ENCODE measurements at regions not wholly inside any gene's neighbourhood (a gene's known extent, or its start where the extent isn't known, plus 50 kb on each side); places are given as distances from the start of the nearest gene placed in this dataset.
A peak's percentile ranks its signal among the peaks of the same experiment; 100 is the strongest.

DNA sequence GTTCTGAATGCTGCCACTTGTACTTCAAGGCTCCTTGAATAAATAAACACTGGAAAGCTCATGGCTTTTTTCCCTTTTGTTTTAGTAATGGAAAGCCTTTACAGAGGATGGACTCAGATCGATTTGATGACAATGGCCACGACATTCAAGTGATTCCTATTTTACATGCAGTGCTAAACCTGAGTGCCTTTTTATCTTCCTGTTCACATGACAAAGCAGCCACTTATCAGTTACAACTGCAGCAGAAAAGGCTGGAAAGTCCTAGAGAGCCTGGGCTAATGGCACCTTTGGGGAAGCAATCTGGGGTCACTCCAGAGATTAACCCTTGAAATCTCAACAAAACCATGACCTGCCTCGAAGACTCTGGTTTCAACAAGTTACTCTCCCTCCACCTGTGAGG, 249.0 kb upstream of the AUTS2 start:
- Histone ChIP-seq H3K4me1 (no peaks in the 10 kb centered on the region), H3K27me3 (no peaks in the 10 kb centered on the region), H3K9me3 (no peaks in the 10 kb centered on the region), H3K36me3 (no peaks in the 10 kb centered on the region), H3K27ac (no peak overlapping the region), H3K4me3 (no peak overlapping the region)
- intact Hi-C loops (cut with DNase I): no loop called here
- DNase-seq: no peak
- 27 to 34% methylated on average over 3 of the region's 3 CpGs for WGBS, 2 donors
- TF ChIP-seq, protein P1, sequence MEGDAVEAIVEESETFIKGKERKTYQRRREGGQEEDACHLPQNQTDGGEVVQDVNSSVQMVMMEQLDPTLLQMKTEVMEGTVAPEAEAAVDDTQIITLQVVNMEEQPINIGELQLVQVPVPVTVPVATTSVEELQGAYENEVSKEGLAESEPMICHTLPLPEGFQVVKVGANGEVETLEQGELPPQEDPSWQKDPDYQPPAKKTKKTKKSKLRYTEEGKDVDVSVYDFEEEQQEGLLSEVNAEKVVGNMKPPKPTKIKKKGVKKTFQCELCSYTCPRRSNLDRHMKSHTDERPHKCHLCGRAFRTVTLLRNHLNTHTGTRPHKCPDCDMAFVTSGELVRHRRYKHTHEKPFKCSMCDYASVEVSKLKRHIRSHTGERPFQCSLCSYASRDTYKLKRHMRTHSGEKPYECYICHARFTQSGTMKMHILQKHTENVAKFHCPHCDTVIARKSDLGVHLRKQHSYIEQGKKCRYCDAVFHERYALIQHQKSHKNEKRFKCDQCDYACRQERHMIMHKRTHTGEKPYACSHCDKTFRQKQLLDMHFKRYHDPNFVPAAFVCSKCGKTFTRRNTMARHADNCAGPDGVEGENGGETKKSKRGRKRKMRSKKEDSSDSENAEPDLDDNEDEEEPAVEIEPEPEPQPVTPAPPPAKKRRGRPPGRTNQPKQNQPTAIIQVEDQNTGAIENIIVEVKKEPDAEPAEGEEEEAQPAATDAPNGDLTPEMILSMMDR (IDR thresholded peaks at IDR 0.05): no peak
- TF ChIP-seq POLR2A (IDR thresholded peaks at IDR 0.05): no peak

DNA sequence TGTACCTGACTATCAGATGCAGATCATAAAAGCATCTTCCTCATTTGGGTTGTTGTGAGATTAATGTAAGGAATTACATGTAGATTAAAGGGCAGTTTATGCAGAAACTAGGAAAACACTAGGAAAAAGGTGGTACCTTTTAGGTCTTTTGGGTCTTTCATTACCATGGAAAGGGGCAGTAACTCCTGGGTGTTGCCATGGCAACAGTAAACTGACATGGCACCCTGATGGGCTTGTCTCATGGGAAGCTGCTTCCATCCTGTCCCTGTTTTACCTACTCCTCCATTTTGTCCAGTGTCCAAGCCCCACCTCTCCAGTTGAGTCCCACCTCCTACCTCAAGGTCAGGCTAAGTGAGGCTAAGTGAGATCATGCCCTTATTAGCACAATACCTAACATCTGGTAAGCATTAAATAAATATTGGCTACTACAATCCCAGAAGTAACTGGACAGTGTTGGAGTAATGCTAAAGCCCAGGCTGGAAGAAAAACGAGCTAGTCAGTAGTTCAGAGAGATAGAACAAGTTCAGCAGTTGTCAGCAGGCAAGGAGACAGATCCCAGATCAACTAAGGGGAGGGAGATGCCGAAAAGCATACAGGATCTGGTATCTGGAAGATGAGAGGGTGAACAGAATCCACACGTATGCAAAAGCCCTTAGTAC, 240.0 kb upstream of the AUTS2 start:
- no peak overlapping the region for H3K27ac ChIP-seq
- 45 to 58% methylated on average over 3 of the region's 3 CpGs for WGBS, 2 donors
- no peaks in the 10 kb centered on the region for H3K9me3 ChIP-seq
- DNase-seq: no peak
- intact Hi-C loops (cut with DNase I): no loop called here
- H3K27me3 ChIP-seq: no peaks in the 10 kb centered on the region
- H3K36me3 ChIP-seq: no peaks in the 10 kb centered on the region
- no peaks in the 10 kb centered on the region for H3K4me1 ChIP-seq
- TF ChIP-seq POLR2A (IDR thresholded peaks at IDR 0.05): no peak
- no peak overlapping the region for H3K4me3 ChIP-seq

DNA sequence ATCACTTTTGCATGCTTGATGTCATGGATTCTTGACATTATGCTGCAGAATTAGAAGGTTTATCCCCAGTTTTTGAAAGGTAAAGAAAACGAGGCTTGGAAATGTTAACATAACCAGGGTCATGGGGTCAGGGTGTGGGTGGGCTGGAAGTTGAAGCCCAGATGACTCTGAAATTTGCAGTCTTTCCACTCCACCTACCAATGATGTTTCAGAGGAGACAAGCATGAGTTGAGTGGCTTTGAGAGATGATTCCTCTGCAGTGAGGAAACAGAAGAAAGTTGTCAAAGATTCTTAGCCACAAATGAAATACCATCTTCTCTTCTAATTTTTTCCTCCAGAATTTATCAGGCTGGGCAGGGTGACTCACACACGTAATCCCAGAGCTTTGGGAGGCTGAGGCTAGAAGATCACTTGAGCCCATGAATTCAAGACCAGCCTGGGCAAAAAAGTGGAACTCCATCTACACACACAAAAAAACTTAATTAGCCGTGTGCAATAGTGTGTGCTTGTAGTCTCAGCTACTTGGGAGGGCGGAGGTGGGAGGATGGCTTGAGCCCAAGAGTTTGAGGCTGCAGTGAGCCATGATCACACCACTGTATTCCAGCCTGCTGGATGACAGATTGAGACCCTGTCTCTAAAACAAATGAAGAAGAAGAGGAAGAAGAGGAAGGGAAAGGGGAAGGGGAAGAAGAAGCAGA, 239.1 kb upstream of the AUTS2 start:
- no peak for TF ChIP-seq POLR2A (IDR thresholded peaks at IDR 0.05)
- TF ChIP-seq, protein P1 (IDR thresholded peaks at IDR 0.05): no peak
- intact Hi-C loops (cut with DNase I): no loop called here
- Histone ChIP-seq H3K4me1 (no peaks in the 10 kb centered on the region), H3K36me3 (no peaks in the 10 kb centered on the region), H3K9me3 (no peaks in the 10 kb centered on the region), H3K4me3 (no peak overlapping the region), H3K27ac (no peak overlapping the region), H3K27me3 (no peaks in the 10 kb centered on the region)
- no peak for DNase-seq
- WGBS, 2 donors: 58 to 64% methylated on average over 4 of the region's 4 CpGs

DNA sequence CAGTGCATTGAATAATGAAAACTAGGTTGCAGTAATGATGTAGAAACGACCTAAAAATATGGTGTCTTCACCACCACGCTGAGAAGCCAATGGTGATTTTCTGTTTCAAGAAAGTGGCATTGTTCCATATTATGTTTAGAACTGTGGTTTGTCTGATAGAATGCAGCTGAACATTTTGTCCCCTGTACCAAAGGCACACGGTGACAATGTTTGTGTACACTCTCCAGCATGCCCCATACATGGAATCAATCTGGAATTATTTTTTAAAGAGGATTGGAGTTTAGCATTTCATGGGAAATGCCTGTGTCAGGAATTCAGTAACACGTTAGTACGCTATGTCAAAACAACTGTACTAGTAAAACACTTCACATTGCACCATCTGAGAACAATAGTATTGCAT, 237.4 kb upstream of the AUTS2 start:
- H3K36me3 ChIP-seq: no peaks in the 10 kb centered on the region
- intact Hi-C loops (cut with DNase I): no loop called here
- H3K4me3 ChIP-seq: no peak overlapping the region
- H3K9me3 ChIP-seq: no peaks in the 10 kb centered on the region
- peak overlapping the region in 1 of 4 donors; percentile 52 for H3K27ac ChIP-seq
- DNase-seq: no peak
- TF ChIP-seq, protein P1 (IDR thresholded peaks at IDR 0.05): no peak
- TF ChIP-seq POLR2A (IDR thresholded peaks at IDR 0.05): no peak
- H3K27me3 ChIP-seq: no peaks in the 10 kb centered on the region
- 70 to 71% methylated on average over 5 of the region's 5 CpGs for WGBS, 2 donors
- H3K4me1 ChIP-seq: no peaks in the 10 kb centered on the region

DNA sequence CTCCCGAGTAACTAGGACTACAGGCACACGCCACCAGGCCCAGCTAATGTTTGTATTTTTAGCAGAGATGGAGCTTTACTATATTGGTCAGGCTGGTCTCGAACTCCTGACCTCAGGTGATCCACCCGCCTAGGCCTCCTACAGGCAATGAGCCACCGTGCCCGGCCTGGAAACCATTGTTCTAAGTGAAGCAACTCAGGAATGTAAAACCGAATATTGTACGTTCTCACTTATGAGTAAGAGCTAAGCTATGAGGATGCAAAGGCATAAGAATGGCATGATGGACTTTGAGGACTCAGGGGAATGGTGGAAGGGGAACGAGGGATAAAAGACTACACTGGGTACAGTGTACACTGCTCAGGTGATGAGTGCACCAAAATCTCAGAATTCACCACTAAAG, 235.1 kb upstream of the AUTS2 start:
- DNase-seq: no peak
- WGBS, 2 donors: 76 to 89% methylated on average over 5 to 9 of the region's 9 CpGs
- Histone ChIP-seq H3K9me3 (no peaks in the 10 kb centered on the region), H3K4me3 (no peak overlapping the region), H3K4me1 (no peaks in the 10 kb centered on the region), H3K27me3 (no peaks in the 10 kb centered on the region), H3K36me3 (no peaks in the 10 kb centered on the region), H3K27ac (no peak overlapping the region)
- intact Hi-C loops (cut with DNase I): no loop called here
- TF ChIP-seq POLR2A (IDR thresholded peaks at IDR 0.05): no peak
- TF ChIP-seq, protein P1 (IDR thresholded peaks at IDR 0.05): no peak
